ENCODE measurements at regions not wholly inside any gene's neighbourhood (a gene's known extent, or its start where the extent isn't known, plus 50 kb on each side); places are given as distances from the start of the nearest gene placed in this dataset.

DNA sequence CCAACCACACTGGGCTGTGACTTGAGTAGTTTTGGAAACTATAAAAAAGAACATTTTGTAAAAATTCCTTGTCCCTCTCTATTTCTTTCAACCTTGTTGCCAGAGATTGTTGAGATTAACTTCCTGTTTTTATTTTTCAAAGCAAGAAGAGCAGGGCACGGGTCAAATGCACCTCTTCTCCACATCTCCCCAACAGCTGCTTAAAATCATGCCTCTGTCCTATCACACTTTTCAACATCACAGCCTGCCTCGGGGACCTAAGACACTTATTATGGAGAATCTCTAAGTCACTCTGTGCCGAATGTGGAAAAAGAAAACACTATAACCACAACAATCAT, 280.3 kb upstream of the TNC start:
- no peak overlapping the region for H3K27ac ChIP-seq (ENCODE audit: low read depth in 2 of 2, low read length in 1 of 2)
- peaks cover 8 to 17% of the 10 kb centered on the region in 2 experiments; a peak in 3 of 4 replicates for H3K4me1 ChIP-seq (ENCODE audit: control insufficient read depth in 1 of 2, insufficient read depth in 2 of 2, low read depth in 1 of 2, low read length in 1 of 2)
- CTCF ChIA-PET = interaction anchor here (1.7 kb wide), 1 partner anchor 9 kb away, joined by 5 read pairs; no protein-coding TSS in a partner anchor
- H3K9me3 ChIP-seq = no peaks in the 10 kb centered on the region
- H3K79me2 ChIP-seq (ENCODE audit: insufficient read depth) = no peaks in the 10 kb centered on the region
- H3K9me2 ChIP-seq = no peaks in the 10 kb centered on the region
- 85% methylated on average over 3 of the region's 3 CpGs for WGBS (ENCODE audit: low lambda C conversion rate)
- POLR2A ChIA-PET = no interaction called here
- no peaks in the 10 kb centered on the region for H3K36me3 ChIP-seq (replicated peaks in 1 of 2; ENCODE audit: control insufficient read depth in 1 of 2, insufficient read depth in 2 of 2, low read length in 1 of 2)
- no peak for DNase-seq
- no peak overlapping the region for H3K9ac ChIP-seq
- H4K20me1 ChIP-seq (ENCODE audit: insufficient read depth) = no peaks in the 10 kb centered on the region
- no peaks in the 10 kb centered on the region for H3K27me3 ChIP-seq (ENCODE audit: insufficient read depth)
- no peak overlapping the region for H3K4me3 ChIP-seq (ENCODE audit: low read depth in 2 of 2, low read length in 1 of 2)
- H2AFZ ChIP-seq (ENCODE audit: low read depth) = no peak overlapping the region
- H3K4me2 ChIP-seq = no peak overlapping the region
- no peaks in the 10 kb centered on the region for H3F3A ChIP-seq (replicated peaks; ENCODE audit: insufficient read depth)
- TF ChIP-seq, protein P1, sequence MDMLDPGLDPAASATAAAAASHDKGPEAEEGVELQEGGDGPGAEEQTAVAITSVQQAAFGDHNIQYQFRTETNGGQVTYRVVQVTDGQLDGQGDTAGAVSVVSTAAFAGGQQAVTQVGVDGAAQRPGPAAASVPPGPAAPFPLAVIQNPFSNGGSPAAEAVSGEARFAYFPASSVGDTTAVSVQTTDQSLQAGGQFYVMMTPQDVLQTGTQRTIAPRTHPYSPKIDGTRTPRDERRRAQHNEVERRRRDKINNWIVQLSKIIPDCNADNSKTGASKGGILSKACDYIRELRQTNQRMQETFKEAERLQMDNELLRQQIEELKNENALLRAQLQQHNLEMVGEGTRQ (IDR thresholded peaks at IDR 0.05; ENCODE audit: borderline replicate concordance, low read depth, low read length) = no peak
- TF ChIP-seq RCOR1 (IDR thresholded peaks at IDR 0.05; ENCODE audit: low read length) = no peak
- TF ChIP-seq, protein P2, sequence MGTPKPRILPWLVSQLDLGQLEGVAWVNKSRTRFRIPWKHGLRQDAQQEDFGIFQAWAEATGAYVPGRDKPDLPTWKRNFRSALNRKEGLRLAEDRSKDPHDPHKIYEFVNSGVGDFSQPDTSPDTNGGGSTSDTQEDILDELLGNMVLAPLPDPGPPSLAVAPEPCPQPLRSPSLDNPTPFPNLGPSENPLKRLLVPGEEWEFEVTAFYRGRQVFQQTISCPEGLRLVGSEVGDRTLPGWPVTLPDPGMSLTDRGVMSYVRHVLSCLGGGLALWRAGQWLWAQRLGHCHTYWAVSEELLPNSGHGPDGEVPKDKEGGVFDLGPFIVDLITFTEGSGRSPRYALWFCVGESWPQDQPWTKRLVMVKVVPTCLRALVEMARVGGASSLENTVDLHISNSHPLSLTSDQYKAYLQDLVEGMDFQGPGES (IDR thresholded peaks at IDR 0.05; ENCODE audit: low read depth, low read length) = no peak
- TF ChIP-seq MAX (IDR thresholded peaks at IDR 0.05; ENCODE audit: low read depth) = no peak
- no peak for TF ChIP-seq SIN3A (IDR thresholded peaks at IDR 0.05; ENCODE audit: borderline replicate concordance, low read depth, low read length)
- TF ChIP-seq TCF12 (IDR thresholded peaks at IDR 0.05) = no peak
- TF ChIP-seq EZH2phosphoT487 (IDR thresholded peaks at IDR 0.05; ENCODE audit: borderline replicate concordance, low read depth) = no peak
- no peak for TF ChIP-seq NRF1 (IDR thresholded peaks at IDR 0.05; ENCODE audit: low read depth, low read length)
- no peak for TF ChIP-seq NFIC (IDR thresholded peaks at IDR 0.05; ENCODE audit: borderline replicate concordance)
- no peak for TF ChIP-seq GATA2 (CRISPR knock-in tag; IDR thresholded peaks at IDR 0.05)
- no peak for TF ChIP-seq EP300 (IDR thresholded peaks at IDR 0.05; ENCODE audit: borderline replicate concordance in 1 of 2, low read depth in 1 of 2, low read length in 1 of 2)
- TF ChIP-seq JUND (IDR thresholded peaks at IDR 0.05) = no peak
- no peak for TF ChIP-seq FOXM1 (IDR thresholded peaks at IDR 0.05; ENCODE audit: low read depth)
- no peak for TF ChIP-seq ELF1 (IDR thresholded peaks at IDR 0.05)
- TF ChIP-seq, protein P3, sequence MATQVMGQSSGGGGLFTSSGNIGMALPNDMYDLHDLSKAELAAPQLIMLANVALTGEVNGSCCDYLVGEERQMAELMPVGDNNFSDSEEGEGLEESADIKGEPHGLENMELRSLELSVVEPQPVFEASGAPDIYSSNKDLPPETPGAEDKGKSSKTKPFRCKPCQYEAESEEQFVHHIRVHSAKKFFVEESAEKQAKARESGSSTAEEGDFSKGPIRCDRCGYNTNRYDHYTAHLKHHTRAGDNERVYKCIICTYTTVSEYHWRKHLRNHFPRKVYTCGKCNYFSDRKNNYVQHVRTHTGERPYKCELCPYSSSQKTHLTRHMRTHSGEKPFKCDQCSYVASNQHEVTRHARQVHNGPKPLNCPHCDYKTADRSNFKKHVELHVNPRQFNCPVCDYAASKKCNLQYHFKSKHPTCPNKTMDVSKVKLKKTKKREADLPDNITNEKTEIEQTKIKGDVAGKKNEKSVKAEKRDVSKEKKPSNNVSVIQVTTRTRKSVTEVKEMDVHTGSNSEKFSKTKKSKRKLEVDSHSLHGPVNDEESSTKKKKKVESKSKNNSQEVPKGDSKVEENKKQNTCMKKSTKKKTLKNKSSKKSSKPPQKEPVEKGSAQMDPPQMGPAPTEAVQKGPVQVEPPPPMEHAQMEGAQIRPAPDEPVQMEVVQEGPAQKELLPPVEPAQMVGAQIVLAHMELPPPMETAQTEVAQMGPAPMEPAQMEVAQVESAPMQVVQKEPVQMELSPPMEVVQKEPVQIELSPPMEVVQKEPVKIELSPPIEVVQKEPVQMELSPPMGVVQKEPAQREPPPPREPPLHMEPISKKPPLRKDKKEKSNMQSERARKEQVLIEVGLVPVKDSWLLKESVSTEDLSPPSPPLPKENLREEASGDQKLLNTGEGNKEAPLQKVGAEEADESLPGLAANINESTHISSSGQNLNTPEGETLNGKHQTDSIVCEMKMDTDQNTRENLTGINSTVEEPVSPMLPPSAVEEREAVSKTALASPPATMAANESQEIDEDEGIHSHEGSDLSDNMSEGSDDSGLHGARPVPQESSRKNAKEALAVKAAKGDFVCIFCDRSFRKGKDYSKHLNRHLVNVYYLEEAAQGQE (IDR thresholded peaks at IDR 0.05; ENCODE audit: low read depth, low read length) = no peak
- no peak for TF ChIP-seq GABPA (IDR thresholded peaks at IDR 0.05; ENCODE audit: low read depth)
- no peak for TF ChIP-seq TAF1 (IDR thresholded peaks at IDR 0.05; ENCODE audit: borderline replicate concordance, low read depth, low read length)

All from SK-N-SH (cell line).